ENCODE measurements at regions not wholly inside any gene's neighbourhood (a gene's known extent, or its start where the extent isn't known, plus 50 kb on each side); places are given as distances from the start of the nearest gene placed in this dataset.
"Not testable (repeated sequence)": the region's sequence is repeated elsewhere in the genome, so short reads cannot be mapped to it uniquely, and the experiment has no call there.

DNA sequence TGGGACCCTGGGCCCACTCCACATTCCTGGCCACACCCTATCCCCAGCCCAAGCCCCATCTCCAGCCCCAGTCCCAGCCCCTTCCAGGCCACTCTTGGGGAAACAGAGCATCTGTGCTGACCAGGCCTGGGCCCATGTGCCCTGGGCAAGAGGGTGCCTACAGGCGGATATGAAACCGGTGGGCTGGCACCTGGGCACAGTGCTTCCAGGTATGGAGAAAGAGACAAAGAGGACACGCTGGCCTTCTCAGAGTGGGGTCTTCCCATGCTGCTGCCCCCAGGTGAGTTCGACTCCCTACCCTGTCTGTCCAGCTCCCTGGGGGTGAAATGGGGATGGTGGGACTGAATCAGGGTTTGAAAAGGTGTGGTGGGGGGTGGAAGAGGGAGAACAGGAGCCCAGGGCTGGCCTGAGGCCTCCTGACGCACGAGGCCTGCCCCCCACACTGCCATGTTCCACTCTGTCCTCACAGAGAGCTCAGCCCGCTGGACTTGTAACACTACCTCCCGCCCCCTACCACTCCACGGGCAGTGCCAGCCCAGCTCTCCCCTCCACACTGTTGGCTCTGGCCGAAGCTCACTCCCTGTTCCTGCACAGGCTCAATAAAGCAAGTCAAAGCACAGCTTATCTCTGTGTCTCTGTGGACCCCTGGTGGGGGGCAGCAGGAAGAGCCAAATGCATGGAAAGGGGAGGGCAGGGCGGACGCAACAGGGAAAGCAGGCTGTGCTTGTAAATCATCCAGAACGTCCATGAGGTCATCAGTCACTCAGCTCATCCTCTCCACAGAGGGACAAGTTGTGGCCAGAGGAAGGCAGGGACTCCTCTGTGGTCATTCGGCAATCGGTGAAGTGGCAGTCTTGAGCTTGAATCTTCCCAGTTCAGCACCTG is 71.1 kb upstream of the TMEM97 start:
- no peaks in the 10 kb centered on the region for H3K27me3 ChIP-seq
- H3K4me3 ChIP-seq: no peak overlapping the region
- no peak for DNase-seq
- no peaks in the 10 kb centered on the region for H3K9me3 ChIP-seq
- no peaks in the 10 kb centered on the region for H3K36me3 ChIP-seq

DNA sequence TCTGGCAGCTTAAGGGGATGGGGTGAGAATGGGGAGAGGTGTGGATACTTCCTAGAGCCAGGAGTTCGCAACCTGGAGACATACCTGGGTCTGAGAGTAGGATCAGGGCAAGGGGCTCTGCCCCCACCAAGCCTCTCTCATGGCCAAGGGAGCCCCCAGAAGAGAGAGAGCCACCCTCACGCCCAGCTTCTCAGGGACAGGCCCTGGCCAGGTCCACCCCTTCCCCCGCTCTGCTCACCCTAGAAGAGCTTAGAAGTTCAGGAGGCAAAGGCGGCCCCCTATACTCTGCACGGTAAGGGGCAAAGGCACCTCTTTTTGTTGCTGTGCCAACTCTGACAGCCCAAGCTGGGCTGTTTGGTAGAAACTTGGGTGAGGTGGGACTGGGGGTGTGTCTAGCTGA is 69.3 kb upstream of the TMEM97 start:
- DNase-seq: no peak
- Histone ChIP-seq H3K27me3 (no peaks in the 10 kb centered on the region), H3K36me3 (no peaks in the 10 kb centered on the region), H3K4me3 (no peak overlapping the region), H3K9me3 (no peaks in the 10 kb centered on the region)

DNA sequence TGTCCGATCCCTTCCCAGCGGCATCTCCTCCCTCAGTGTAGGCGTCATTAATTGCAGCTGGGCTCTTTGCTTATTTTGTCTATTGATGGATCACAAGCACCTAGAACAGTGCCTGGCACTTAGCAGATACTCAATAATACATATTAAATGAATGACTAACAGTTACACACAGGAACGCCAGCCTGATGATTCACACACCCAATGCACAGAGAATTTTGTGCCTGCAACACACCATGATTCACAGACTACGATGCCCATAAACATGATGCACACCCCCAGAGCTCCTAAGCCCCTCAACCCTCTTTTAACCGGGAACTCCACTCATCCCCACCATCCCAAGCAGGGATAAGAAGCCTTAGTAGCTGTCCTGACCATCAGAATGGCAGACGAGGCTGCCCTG is 66.6 kb upstream of the TMEM97 start:
- H3K36me3 ChIP-seq: no peaks in the 10 kb centered on the region
- no peak overlapping the region for H3K4me3 ChIP-seq
- H3K27me3 ChIP-seq: no peaks in the 10 kb centered on the region
- DNase-seq: peak; percentile 87
- H3K9me3 ChIP-seq: no peaks in the 10 kb centered on the region

DNA sequence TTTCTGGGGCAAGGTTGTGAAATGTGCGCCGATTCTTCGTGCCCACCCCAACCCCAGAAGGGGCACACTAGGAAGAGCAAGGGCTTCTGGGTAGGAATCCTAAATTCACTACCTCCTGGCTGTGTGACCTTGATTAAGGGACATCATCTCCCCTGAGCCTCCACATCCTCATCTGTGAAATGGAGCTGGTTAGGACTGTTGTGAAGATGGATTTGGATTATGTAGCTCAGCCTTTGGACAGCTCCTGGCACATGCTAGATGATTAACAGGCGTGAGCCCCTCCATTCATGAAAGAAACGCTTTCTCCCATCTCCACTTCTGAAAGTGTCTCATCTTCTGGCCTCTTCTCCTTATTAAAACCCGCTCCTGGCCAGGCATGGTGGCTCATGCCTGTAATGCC is 65.3 kb upstream of the TMEM97 start:
- no peaks in the 10 kb centered on the region for H3K27me3 ChIP-seq
- DNase-seq: no peak
- H3K4me3 ChIP-seq: no peak overlapping the region
- no peaks in the 10 kb centered on the region for H3K9me3 ChIP-seq
- H3K36me3 ChIP-seq: no peaks in the 10 kb centered on the region

DNA sequence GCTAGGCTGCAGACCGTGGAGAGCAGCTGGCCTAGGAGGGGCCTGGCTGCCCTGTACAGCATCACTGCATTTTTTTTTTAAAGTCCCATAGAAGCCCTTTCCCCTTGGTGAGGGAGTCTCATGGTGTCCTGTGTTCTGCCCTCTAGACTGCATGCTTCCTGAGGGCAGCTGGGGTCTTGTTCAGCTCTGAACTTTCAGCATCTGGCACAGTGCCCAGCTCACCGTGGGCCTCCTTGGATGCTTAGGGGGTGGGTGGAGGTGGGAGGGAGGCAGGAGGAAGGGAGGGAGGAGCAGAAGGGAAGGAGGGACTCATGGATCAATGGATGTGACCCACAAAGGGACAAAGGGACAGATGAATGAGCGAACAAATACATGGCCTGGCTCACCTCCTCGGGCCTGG is 63.4 kb upstream of the TMEM97 start:
- no peak for DNase-seq
- Histone ChIP-seq H3K36me3 (no peaks in the 10 kb centered on the region), H3K9me3 (no peaks in the 10 kb centered on the region), H3K27me3 (no peaks in the 10 kb centered on the region), H3K4me3 (no peak overlapping the region)

DNA sequence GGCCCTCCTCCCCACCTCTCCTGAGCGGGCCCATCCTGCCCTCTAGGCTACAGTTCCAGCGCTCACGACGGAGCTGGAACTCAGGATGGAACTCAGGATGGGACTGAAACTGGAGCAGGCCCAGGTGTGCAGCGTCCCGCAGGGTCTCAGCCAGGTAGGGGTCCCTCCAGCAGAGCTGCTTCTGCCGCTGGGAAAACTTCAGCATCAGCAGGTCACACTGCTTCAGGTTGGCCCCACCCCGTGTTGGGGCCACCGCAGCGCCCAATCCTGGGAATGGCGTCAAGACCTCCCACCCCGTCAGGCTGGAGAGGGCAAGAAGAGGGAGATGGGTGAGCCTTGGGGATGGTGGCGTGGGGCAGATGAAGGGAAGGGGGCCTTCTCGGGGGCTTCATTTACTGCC is 62.6 kb upstream of the TMEM97 start:
- DNase-seq: no peak
- peaks cover 4% of the 10 kb centered on the region; the same call in 1 of the 2 replicates for H3K9me3 ChIP-seq

DNA sequence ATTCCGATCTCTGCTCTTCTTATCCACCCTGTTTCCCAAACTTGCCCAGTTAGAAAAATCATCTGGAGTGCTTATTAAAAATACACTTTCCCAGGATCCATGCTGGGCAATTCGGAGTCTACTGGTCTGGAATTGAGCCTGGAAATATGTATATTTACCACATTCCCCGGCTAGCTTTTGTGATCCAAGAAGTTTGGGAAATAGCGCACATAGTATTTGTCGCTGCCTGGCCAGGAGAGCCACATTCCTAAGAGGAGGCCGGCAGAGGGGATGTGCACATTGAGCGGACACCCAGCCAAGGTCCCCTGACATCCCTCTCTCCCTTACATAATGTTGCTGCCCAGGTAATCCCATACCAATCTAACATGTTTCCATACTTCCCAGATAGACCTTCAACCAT is 62.1 kb upstream of the TMEM97 start:
- no peaks in the 10 kb centered on the region for H3K27me3 ChIP-seq
- H3K9me3 ChIP-seq: peaks cover 9% of the 10 kb centered on the region
- H3K4me3 ChIP-seq: no peak overlapping the region
- no peaks in the 10 kb centered on the region; the same call in 1 of the 2 replicates for H3K36me3 ChIP-seq
- DNase-seq: no peak

More for the DNA sequence above, 62.6 kb upstream of the TMEM97 start:
- no peaks in the 10 kb centered on the region for H3K36me3 ChIP-seq
- no peaks in the 10 kb centered on the region for H3K27me3 ChIP-seq
- no peak overlapping the region for H3K4me3 ChIP-seq

DNA sequence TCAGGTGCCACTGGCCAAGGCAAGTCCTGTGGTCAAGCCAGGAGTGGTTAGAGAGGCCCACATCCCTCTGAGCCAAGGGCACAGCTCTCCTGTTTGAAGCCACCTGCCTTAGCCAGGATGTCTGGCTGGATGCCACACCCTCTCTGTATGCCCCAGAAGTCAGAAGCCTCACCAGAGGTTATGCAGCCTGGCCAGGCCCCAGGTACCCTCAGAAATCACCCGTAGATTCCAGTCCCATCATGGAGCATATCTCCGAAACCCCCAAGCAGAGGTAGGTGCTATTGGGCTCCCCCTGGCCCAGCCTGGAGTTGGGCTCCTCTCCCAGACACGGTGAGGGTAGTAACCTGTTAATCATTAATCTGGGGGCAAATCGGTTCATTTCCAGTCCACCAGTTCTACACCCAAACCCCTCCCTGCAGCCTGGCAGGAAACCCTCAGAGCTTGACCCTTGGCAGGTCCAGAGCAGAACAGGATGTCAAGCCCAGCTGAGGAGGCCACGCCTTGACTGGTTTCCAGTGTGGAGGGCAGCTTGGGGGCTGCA is 60.6 kb upstream of the TMEM97 start:
- no peaks in the 10 kb centered on the region for H3K27me3 ChIP-seq
- DNase-seq: peak; percentile 33
- no peaks in the 10 kb centered on the region; the same call in 1 of the 2 replicates for H3K36me3 ChIP-seq
- no peak overlapping the region for H3K4me3 ChIP-seq
- peaks cover 18% of the 10 kb centered on the region for H3K9me3 ChIP-seq

DNA sequence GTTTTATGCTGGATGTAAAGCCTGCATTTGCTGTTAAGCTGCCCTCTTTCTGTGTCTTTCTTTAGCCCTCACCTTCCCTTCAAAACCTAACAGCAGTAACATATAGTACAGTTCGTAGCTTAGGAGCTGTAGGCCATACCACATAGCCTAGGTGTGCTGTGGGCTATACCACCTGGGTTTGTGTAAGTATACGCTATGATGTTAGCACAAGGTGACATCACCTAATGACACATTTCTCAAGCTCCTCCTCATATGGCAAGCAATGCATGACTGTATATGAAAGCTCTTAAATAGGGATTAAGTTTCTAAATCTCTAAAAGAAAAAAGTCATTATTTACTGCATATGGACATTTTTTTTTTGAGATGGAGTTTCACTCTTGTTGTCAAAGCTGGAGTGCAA is 57.8 kb upstream of the TMEM97 start:
- peaks cover 18% of the 10 kb centered on the region for H3K9me3 ChIP-seq
- no peaks in the 10 kb centered on the region; the same call in 1 of the 2 replicates for H3K36me3 ChIP-seq
- H3K27me3 ChIP-seq: no peaks in the 10 kb centered on the region
- no peak for DNase-seq
- H3K4me3 ChIP-seq: no peak overlapping the region

DNA sequence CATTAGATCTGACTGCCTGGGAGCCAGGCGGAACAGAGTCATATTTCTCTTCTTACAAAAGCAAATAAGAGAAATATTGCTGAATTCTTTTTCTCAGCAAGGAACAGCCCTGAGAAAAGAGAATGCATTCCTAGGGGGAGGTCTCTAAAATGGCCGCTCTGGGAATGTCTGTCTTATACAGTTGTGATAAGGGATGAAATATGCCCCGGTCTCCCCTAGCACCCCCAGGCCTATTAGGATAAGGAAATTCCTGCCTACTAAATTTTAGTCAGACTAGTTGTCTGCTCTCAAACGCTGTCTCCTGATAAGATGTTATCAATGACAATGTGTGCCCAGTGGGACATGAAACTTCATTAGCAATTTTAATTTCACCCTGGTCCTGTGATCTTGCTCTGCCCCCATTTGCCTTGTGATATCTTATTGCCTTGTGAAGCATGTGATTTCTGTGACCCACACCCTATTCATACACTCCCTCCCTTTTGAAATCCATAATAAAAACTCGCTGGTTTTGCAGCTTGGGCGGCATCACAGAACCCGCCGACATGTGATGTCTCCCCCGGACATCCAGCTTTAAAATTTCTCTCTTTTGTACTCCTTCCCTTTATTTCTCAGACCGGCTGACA is 56.8 kb upstream of the TMEM97 start:
- not testable (repeated sequence) for H3K4me3 ChIP-seq, H3K27me3 ChIP-seq, H3K36me3 ChIP-seq, DNase-seq
- H3K9me3 ChIP-seq: peaks cover 18% of the 10 kb centered on the region

DNA sequence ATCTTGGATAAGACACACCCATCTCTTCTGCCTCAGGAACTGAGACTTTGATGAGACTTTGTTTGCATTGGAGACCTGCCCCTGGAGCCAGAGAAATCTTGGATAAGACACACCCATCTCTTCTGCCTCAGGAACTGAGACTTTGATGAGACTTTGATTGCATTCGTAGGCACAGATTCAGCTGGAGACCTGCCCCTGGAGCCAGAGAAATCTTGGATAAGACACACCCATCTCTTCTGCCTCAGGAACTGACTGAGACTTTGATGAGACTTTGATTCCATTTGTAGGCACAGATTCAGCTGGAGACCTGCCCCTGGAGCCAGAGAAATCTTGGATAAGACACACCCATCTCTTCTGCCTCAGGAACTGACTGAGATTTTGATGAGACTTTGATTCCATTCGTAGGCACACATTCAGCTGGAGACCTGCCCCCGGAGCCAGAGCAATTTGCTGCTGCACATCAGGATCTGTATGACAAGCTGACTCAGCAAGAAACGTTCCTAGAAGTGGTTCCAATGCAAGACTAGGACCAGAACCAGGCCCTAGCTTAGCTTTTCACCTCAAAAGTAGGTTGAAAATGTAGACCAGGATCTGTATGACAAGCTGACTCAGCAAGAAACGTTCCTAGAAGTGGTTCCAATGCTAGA is 54.0 kb upstream of the TMEM97 start:
- DNase-seq: peak; percentile 96
- not testable (repeated sequence) for H3K27me3 ChIP-seq, H3K4me3 ChIP-seq, H3K36me3 ChIP-seq
- peaks cover 30% of the 10 kb centered on the region for H3K9me3 ChIP-seq

DNA sequence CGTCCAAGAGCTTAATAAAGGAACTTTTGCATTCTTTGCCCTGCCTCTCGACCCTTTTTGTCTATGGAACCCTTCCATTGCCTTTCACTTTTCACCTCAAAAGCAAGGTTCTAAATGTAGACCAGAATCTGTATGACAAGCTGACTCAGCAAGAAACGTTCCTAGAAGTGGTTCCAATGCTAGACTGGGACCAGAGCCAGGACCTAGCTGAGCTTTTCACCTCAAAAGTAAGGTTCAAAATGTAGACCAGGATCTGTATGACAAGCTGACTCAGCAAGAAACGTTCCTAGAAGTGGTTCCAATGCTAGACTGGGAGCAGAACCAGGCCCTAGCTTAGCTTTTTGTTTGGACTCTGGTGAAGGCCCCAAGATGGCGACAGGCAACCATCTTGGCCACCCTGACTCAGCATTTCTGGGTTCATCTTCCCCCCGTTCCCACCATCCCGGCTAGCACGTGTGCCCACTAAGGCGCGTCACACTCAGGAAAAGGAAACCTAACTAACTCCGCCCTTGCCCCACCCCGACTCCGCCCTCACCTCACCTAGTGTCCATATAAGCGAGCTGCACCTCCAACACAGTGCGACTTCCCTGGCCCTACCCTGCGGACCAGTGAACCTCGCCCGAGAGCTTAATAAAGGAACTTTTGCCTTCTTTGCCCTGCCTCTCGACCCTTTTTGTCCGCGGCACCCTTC is 53.0 kb upstream of the TMEM97 start:
- not testable (repeated sequence) for H3K27me3 ChIP-seq, DNase-seq, H3K4me3 ChIP-seq, H3K36me3 ChIP-seq
- peaks cover 39% of the 10 kb centered on the region for H3K9me3 ChIP-seq

DNA sequence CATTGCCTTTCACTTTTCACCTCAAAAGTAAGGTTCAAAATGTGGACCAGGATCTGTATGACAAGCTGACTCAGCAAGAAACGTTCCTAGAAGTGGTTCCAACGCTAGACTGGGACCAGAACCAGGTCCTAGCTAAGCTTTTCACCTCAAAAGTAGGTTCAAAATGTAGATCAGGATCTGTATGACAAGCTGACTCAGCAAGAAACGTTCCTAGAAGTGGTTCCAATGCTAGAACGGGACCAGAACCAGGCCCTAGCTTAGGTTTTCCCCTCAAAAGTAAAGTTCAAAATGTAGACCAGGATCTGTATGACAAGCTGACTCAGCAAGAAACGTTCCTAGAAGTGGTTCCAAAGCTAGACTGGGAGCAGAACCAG is 52.5 kb upstream of the TMEM97 start:
- H3K9me3 ChIP-seq: peaks cover 35% of the 10 kb centered on the region
- not testable (repeated sequence) for DNase-seq, H3K27me3 ChIP-seq, H3K4me3 ChIP-seq, H3K36me3 ChIP-seq

DNA sequence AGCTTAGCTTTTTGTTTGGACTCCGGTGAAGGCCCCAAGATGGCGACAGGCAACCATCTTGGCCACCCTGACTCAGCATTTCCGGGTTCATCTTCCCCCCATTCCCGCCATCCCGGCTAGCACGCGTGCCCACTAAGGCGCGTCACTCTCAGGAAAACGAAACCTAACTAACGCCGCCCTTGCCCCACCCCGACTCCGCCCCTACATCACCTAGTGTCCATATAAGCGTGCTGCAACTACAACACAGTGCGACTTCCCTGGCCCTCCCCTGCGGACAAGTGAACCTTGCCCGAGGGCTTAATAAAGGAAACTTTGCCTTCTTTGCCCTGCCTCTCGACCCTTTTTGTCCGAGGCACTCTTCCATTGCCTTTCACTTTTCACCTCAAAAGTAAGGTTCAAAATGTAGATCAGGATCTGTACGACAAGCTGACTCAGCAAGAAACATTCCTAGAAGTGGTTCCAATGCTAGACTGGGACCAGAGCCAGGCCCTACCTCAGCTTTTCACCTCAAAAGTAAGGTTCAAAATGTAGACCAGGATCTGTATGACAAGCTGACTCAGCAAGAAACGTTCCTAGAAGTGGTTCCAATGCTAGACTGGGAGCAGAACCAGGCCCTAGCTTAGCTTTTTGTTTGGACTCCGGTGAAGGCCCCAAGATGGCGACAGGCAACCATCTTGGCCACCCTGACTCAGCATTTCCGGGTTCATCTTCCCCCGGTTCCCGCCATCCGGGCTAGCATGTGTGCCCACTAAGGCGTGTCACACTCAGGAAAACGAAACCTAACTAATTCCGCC is 51.9 kb upstream of the TMEM97 start:
- not testable (repeated sequence) for H3K4me3 ChIP-seq, H3K27me3 ChIP-seq, DNase-seq, H3K36me3 ChIP-seq
- H3K9me3 ChIP-seq: peaks cover 29% of the 10 kb centered on the region

DNA sequence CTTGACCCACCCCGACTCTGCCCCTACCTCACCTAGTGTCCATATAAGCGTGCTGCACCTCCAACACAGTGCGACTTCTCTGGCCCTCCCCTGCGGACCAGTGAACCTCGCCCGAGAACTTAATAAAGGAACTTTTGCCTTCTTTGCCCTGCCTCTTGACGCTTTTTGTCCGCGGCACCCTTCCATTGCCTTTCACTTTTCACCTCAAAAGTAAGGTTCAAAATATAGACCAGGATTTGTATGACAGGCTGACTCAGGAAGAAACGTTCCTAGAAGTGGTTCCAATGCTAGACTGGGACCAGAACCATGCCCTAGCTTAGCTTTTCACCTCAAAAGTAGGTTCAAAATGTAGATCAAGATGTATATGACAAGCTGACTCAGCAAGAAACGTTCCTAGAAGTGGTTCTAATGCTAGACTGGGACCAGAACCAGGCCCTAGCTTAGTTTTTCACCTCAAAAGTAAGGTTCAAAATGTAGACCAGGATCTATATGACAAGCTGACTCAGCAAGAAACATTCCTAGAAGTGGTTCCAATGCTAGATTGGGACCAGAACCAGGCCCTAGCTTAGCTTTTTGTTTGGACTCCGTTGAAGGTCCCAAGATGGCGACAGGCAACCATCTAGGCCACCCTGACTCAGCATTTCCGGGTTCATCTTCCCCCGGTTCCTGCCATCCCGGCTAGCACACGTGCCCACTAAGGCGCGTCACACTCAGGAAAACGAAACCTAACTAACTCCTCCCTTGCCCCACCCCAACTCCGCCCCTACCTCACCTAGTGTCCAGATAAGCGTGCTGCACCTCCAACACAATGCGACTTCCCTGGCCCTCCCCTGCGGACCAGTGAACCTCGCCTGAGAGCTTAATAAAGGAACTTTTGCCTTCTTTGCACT is 51.0 kb upstream of the TMEM97 start:
- no peaks in the 10 kb centered on the region for H3K27me3 ChIP-seq
- H3K36me3 ChIP-seq: no peaks in the 10 kb centered on the region
- H3K4me3 ChIP-seq: no peak overlapping the region
- no peak for DNase-seq
- H3K9me3 ChIP-seq: peaks cover 22% of the 10 kb centered on the region

All from MG63 (cell line).